Type B pancreatic cell (in vitro differentiated cells): ENCODE measurements at regions not wholly inside any gene's neighbourhood (a gene's known extent, or its start where the extent isn't known, plus 50 kb on each side); places are given as distances from the start of the nearest gene placed in this dataset.

ENCODE experiments used
- DNase-seq: peaks from one replicate; pipeline ENCODE4 v3.0.0; 2021; ENCODE audit warnings: mixed read lengths; ENCODE audit not compliant: unreplicated experiment; ENCODE audit errors: extremely low spot score
- H3K27ac Mint-ChIP-seq: 2 replicates; pipeline ENCODE4 v1.8.0; 2021; ENCODE audit warnings: mild to moderate bottlenecking, mixed read lengths
- H3K27me3 Mint-ChIP-seq: 2 replicates; pipeline ENCODE4 v1.8.0; 2021; ENCODE audit warnings: mixed read lengths
- H3K36me3 Mint-ChIP-seq: 2 replicates; pipeline ENCODE4 v1.8.0; 2021; ENCODE audit warnings: mixed read lengths
- H3K4me1 Mint-ChIP-seq: one replicate; pipeline ENCODE4 v1.8.0; 2021; ENCODE audit warnings: mixed read lengths; ENCODE audit not compliant: unreplicated experiment
- H3K4me3 Mint-ChIP-seq: 2 replicates; pipeline ENCODE4 v1.8.0; 2021; ENCODE audit warnings: mild to moderate bottlenecking, mixed read lengths
- H3K9me3 Mint-ChIP-seq: 2 replicates; pipeline ENCODE4 v1.8.0; 2021; ENCODE audit warnings: mixed read lengths
- TF ChIP-seq, protein P1 (sequence below): fragments of 200-600 bp; sonication (generic); conservative IDR thresholded peaks from 2 replicates; pipeline ENCODE4 v1.5.0; 2021; ENCODE audit warnings: antibody characterized with exemption, mild to moderate bottlenecking

- H3K27me3 Mint-ChIP-seq, result no peaks in the 10 kb centered on the region
- H3K4me1 Mint-ChIP-seq, result peaks cover 6% of the 10 kb centered on the region
- no peak for DNase-seq
- TF ChIP-seq, protein P1, sequence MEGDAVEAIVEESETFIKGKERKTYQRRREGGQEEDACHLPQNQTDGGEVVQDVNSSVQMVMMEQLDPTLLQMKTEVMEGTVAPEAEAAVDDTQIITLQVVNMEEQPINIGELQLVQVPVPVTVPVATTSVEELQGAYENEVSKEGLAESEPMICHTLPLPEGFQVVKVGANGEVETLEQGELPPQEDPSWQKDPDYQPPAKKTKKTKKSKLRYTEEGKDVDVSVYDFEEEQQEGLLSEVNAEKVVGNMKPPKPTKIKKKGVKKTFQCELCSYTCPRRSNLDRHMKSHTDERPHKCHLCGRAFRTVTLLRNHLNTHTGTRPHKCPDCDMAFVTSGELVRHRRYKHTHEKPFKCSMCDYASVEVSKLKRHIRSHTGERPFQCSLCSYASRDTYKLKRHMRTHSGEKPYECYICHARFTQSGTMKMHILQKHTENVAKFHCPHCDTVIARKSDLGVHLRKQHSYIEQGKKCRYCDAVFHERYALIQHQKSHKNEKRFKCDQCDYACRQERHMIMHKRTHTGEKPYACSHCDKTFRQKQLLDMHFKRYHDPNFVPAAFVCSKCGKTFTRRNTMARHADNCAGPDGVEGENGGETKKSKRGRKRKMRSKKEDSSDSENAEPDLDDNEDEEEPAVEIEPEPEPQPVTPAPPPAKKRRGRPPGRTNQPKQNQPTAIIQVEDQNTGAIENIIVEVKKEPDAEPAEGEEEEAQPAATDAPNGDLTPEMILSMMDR, result no peak
- no peak overlapping the region for H3K27ac Mint-ChIP-seq
- no peaks in the 10 kb centered on the region for H3K36me3 Mint-ChIP-seq
- H3K4me3 Mint-ChIP-seq, result no peak overlapping the region
- peaks cover 10% of the 10 kb centered on the region for H3K9me3 Mint-ChIP-seq
These were observed 196.3 kb downstream of the CSNK1G3 start for GRCh38 chr5:123708074-123708806.

GRCh38 chr5:123706531-123706930 lies 194.6 kb downstream of the CSNK1G3 start:
- Mint-ChIP-seq H3K4me3 (no peak overlapping the region), H3K27ac (no peak overlapping the region)

GRCh38 chr5:123705741-123706140 lies 193.8 kb downstream of the CSNK1G3 start:
- no peaks in the 10 kb centered on the region for H3K36me3 Mint-ChIP-seq
- H3K9me3 Mint-ChIP-seq, result peaks cover 7% of the 10 kb centered on the region
- no peaks in the 10 kb centered on the region for H3K27me3 Mint-ChIP-seq
- TF ChIP-seq, protein P1, result no peak
- DNase-seq, result no peak
- peaks cover 6% of the 10 kb centered on the region for H3K4me1 Mint-ChIP-seq
- no peak overlapping the region for H3K4me3 Mint-ChIP-seq
- H3K27ac Mint-ChIP-seq, result no peak overlapping the region

More at GRCh38 chr5:123706531-123706930, 194.6 kb downstream of the CSNK1G3 start:
- Mint-ChIP-seq H3K9me3 (peaks cover 7% of the 10 kb centered on the region), H3K36me3 (no peaks in the 10 kb centered on the region), H3K27me3 (no peaks in the 10 kb centered on the region), H3K4me1 (peaks cover 6% of the 10 kb centered on the region)
- TF ChIP-seq, protein P1, result no peak
- DNase-seq, result no peak

- DNase-seq, result no peak
- Mint-ChIP-seq H3K9me3 (no peaks in the 10 kb centered on the region), H3K4me1 (no peaks in the 10 kb centered on the region), H3K27ac (no peak overlapping the region), H3K36me3 (no peaks in the 10 kb centered on the region), H3K4me3 (no peak overlapping the region), H3K27me3 (no peaks in the 10 kb centered on the region)
- TF ChIP-seq, protein P1, result no peak
These were observed 189.7 kb downstream of the CSNK1G3 start for GRCh38 chr5:123701511-123702200.

GRCh38 chr5:123700624-123701287 lies 188.8 kb downstream of the CSNK1G3 start:
- DNase-seq, result no peak
- H3K27ac Mint-ChIP-seq, result no peak overlapping the region

More at GRCh38 chr5:123700624-123701287, 188.8 kb downstream of the CSNK1G3 start:
- H3K4me3 Mint-ChIP-seq, result no peak overlapping the region
- H3K36me3 Mint-ChIP-seq, result no peaks in the 10 kb centered on the region
- H3K27me3 Mint-ChIP-seq, result no peaks in the 10 kb centered on the region
- no peaks in the 10 kb centered on the region for H3K9me3 Mint-ChIP-seq
- no peaks in the 10 kb centered on the region for H3K4me1 Mint-ChIP-seq
- TF ChIP-seq, protein P1, result no peak
